H1 (cell line): ENCODE measurements at regions not wholly inside any gene's neighbourhood (a gene's known extent, or its start where the extent isn't known, plus 50 kb on each side); places are given as distances from the start of the nearest gene placed in this dataset.

Experiments
- CTCF ChIA-PET: fragments of 300-600 bp; sonication (Branson Sonifier 250); formaldehyde crosslinking; loops from one replicate; lab custom pipeline; 2021; ENCODE audit not compliant: partially characterized antibody; lab: Charles Lee
- POLR2A ChIA-PET: fragments of 300-600 bp; sonication (Branson Sonifier 250); formaldehyde crosslinking; loops from one replicate; lab custom pipeline; 2021; ENCODE audit warnings: inconsistent platforms; ENCODE audit not compliant: partially characterized antibody; lab: Charles Lee
- DNase-seq, 2 experiments: peaks; one replicate each; pipeline versions ENCODE4 v3.0.0 to v3.0.0-alpha.2; 2010 to 2022; ENCODE audit warnings: low spot score in 2 of 2, low read depth in 1 of 2, mixed read lengths in 1 of 2
- FAIRE-seq: peaks from 2 replicates; lab custom pipeline; 2011; peaks lifted over from hg19 to GRCh38; lab: Jason Lieb, UNC
- H2AFZ ChIP-seq: 2 replicates; pipeline ENCODE4 v1.8.1; 2012; ENCODE audit warnings: low read length, inconsistent platforms
- H2AK5ac ChIP-seq: 2 replicates; pipeline ENCODE4 v1.6.1; 2013; ENCODE audit warnings: low read depth, low read length
- H2BK120ac ChIP-seq: replicated peaks from 2 replicates; pipeline ENCODE3; 2013; ENCODE audit warnings: low read depth, low read length, inconsistent platforms
- H2BK12ac ChIP-seq: 2 replicates; pipeline ENCODE4 v1.6.1; 2013; ENCODE audit warnings: low read depth, low read length
- H2BK15ac ChIP-seq: 2 replicates; pipeline ENCODE4 v1.6.1; 2013; ENCODE audit warnings: low read length
- H2BK20ac ChIP-seq: 2 replicates; pipeline ENCODE4 v1.6.1; 2013; ENCODE audit warnings: low read length
- H2BK5ac ChIP-seq: 2 replicates; pipeline ENCODE4 v1.6.1; 2013; ENCODE audit warnings: low read depth, low read length
- H3K14ac ChIP-seq: 2 replicates; pipeline ENCODE4 v1.6.1; 2013; ENCODE audit warnings: inconsistent platforms; ENCODE audit not compliant: insufficient read length
- H3K18ac ChIP-seq: 2 replicates; pipeline ENCODE4 v1.6.1; 2013; ENCODE audit warnings: low read length; ENCODE audit errors: extremely low read depth
- H3K23ac ChIP-seq: 2 replicates; pipeline ENCODE4 v1.6.1; 2013; ENCODE audit warnings: inconsistent platforms; ENCODE audit not compliant: insufficient read length
- H3K23me2 ChIP-seq: 2 replicates; pipeline ENCODE4 v1.6.1; 2013; ENCODE audit warnings: low read depth, low read length
- H3K27ac ChIP-seq: 2 replicates; pipeline ENCODE4 v1.6.1; 2011; ENCODE audit warnings: low read depth, low read length, inconsistent platforms
- H3K27me3 ChIP-seq, 4 experiments: replicated peaks in 1 of 4; 1 replicate in 1 of 4; 2 replicates in 3 of 4; pipeline versions ENCODE4 v1.6.1 to v1.8.1; 2011 to 2013; ENCODE audit warnings: low read length in 3 of 4, mild to moderate bottlenecking in 3 of 4, inconsistent platforms in 2 of 4, mixed read lengths in 2 of 4, moderate library complexity in 1 of 4; ENCODE audit not compliant: control insufficient read depth in 3 of 4, insufficient read depth in 3 of 4; ENCODE audit errors: extremely low read depth in 1 of 4
- H3K36me3 ChIP-seq, 4 experiments: 2 replicates each; pipeline versions ENCODE4 v1.6.1 to v1.8.1; 2011 to 2013; ENCODE audit warnings: mild to moderate bottlenecking in 4 of 4, low read length in 3 of 4, moderate library complexity in 2 of 4, control low read depth in 1 of 4, inconsistent platforms in 1 of 4; ENCODE audit not compliant: insufficient read depth in 4 of 4, control insufficient read depth in 2 of 4
- H3K4ac ChIP-seq: replicated peaks from 2 replicates; pipeline ENCODE3; 2013; ENCODE audit warnings: low read length, low read depth, mixed read lengths, inconsistent platforms; ENCODE audit not compliant: insufficient read length
- H3K4me1 ChIP-seq, 4 experiments: replicated peaks in 1 of 4; 1 replicate in 1 of 4; 2 replicates in 3 of 4; pipeline versions ENCODE4 v1.6.1 to v1.8.1; 2011 to 2013; ENCODE audit warnings: low read length in 3 of 4, inconsistent platforms in 2 of 4, mixed read lengths in 1 of 4; ENCODE audit not compliant: insufficient read depth in 4 of 4, control insufficient read depth in 3 of 4
- H3K4me2 ChIP-seq, 2 experiments: 2 replicates each; pipeline versions ENCODE4 v1.6.1 to v1.8.1; 2011 to 2013; ENCODE audit warnings: low read depth in 2 of 2, low read length in 2 of 2, control low read depth in 1 of 2, inconsistent platforms in 1 of 2, mild to moderate bottlenecking in 1 of 2; ENCODE audit not compliant: insufficient read depth in 1 of 2
- H3K4me3 ChIP-seq, 4 experiments: fragments of 200-600, 300-600 bp in 1 of 4; sonication (generic), shearing (Covaris generic), sonication (Bioruptor Twin) in 1 of 4; 2 replicates each; pipeline versions ENCODE4 v1.5.1 to v1.8.1; 2011 to 2016; ENCODE audit warnings: low read length in 4 of 4, low read depth in 3 of 4, control low read depth in 2 of 4, inconsistent platforms in 2 of 4, mild to moderate bottlenecking in 2 of 4, mixed read lengths in 1 of 4, moderate library complexity in 1 of 4; ENCODE audit not compliant: insufficient read depth in 2 of 4; ENCODE audit errors: extremely low read depth in 1 of 4
- H3K56ac ChIP-seq: replicated peaks from 2 replicates; pipeline ENCODE3; 2013; ENCODE audit warnings: low read depth, mild to moderate bottlenecking, mixed read lengths, low read length, inconsistent platforms; ENCODE audit not compliant: insufficient read length
- H3K79me1 ChIP-seq: 2 replicates; pipeline ENCODE4 v1.6.1; 2013; ENCODE audit warnings: low read depth, low read length, control low read depth
- H3K79me2 ChIP-seq, 2 experiments: 2 replicates each; pipeline versions ENCODE4 v1.6.1 to v1.8.1; 2012 to 2013; ENCODE audit warnings: low read length in 2 of 2, mild to moderate bottlenecking in 2 of 2, inconsistent platforms in 1 of 2; ENCODE audit not compliant: insufficient read depth in 2 of 2, control insufficient read depth in 1 of 2
- H3K9ac ChIP-seq, 4 experiments: replicated peaks in 1 of 4; 1 replicate in 1 of 4; 2 replicates in 3 of 4; pipeline versions ENCODE4 v1.6.1 to v1.8.1; 2011 to 2013; ENCODE audit warnings: low read depth in 3 of 4, low read length in 3 of 4, control low read depth in 2 of 4, mild to moderate bottlenecking in 2 of 4, moderate library complexity in 2 of 4, inconsistent platforms in 1 of 4; ENCODE audit errors: extremely low read depth in 1 of 4
- H3K9me3 ChIP-seq, 2 experiments: 2 replicates each; pipeline versions ENCODE4 v1.6.1 to v1.8.1; 2012 to 2013; ENCODE audit warnings: mild to moderate bottlenecking in 2 of 2, moderate library complexity in 2 of 2, control low read depth in 1 of 2, inconsistent platforms in 1 of 2, low read depth in 1 of 2, low read length in 1 of 2, mixed read lengths in 1 of 2; ENCODE audit not compliant: insufficient read depth in 2 of 2
- H4K20me1 ChIP-seq, 2 experiments: replicated peaks in 1 of 2; 2 replicates each; pipeline versions ENCODE3 to v1.8.1; 2011 to 2013; ENCODE audit warnings: inconsistent platforms in 2 of 2, low read length in 2 of 2, mild to moderate bottlenecking in 1 of 2; ENCODE audit not compliant: insufficient read depth in 2 of 2, control insufficient read depth in 1 of 2
- H4K5ac ChIP-seq: 2 replicates; pipeline ENCODE4 v1.6.1; 2013; ENCODE audit warnings: low read length, low read depth, mixed read lengths, inconsistent platforms; ENCODE audit not compliant: insufficient read length
- H4K8ac ChIP-seq: 2 replicates; pipeline ENCODE4 v1.8.0; 2013; ENCODE audit warnings: mild to moderate bottlenecking, moderate library complexity, low read length, inconsistent platforms; ENCODE audit not compliant: insufficient read depth; ENCODE audit errors: extremely low read depth
- H4K91ac ChIP-seq: replicated peaks from 2 replicates; pipeline ENCODE3; 2013; ENCODE audit warnings: low read length, mixed read lengths, inconsistent platforms; ENCODE audit not compliant: insufficient read length
- CHD2 ChIP-seq: IDR thresholded peaks from 2 replicates; pipeline ENCODE4 v1.6.1; 2012; ENCODE audit warnings: low read length, improper control_type of control experiment
- JUND ChIP-seq: IDR thresholded peaks from 2 replicates; pipeline ENCODE4 v1.6.1; 2011; ENCODE audit warnings: mild to moderate bottlenecking, improper control_type of control experiment, low read length
- KDM1A ChIP-seq: fragments of 200-600, 300-600 bp; sonication (generic); IDR thresholded peaks from 2 replicates; pipeline ENCODE4 v1.7.1; 2016; ENCODE audit warnings: mild to moderate bottlenecking, low read length, borderline replicate concordance
- MAFK ChIP-seq: IDR thresholded peaks from 2 replicates; pipeline ENCODE4 v1.6.1; 2012; ENCODE audit warnings: low read depth, mild to moderate bottlenecking, improper control_type of control experiment, low read length
- RBBP5 ChIP-seq: IDR thresholded peaks from 2 replicates; pipeline ENCODE4 v1.7.1; 2012; ENCODE audit warnings: low read depth, mild to moderate bottlenecking, inconsistent platforms, low read length, moderate library complexity, borderline replicate concordance
- RNF2 ChIP-seq: fragments of 200-900, 300-1000 bp; sonication (generic); IDR thresholded peaks from 2 replicates; pipeline ENCODE4 v1.7.1; 2016; ENCODE audit warnings: borderline replicate concordance, low read depth, mild to moderate bottlenecking, antibody characterized with exemption, low read length; ENCODE audit not compliant: poor library complexity, severe bottlenecking; ENCODE audit errors: missing control alignments
- SP1 ChIP-seq: IDR thresholded peaks from 2 replicates; pipeline ENCODE4 v1.6.1; 2011; ENCODE audit warnings: low read depth, low read length
- WGBS, 2 experiments: shearing (Covaris generic) in 1 of 2; methylation state at CpG; one replicate each; pipeline versions ENCODE4 v1.1.6 to v1.1.7; 2013 to 2015; ENCODE audit warnings: low lambda C conversion rate in 2 of 2, mixed read lengths in 2 of 2, inconsistent platforms in 1 of 2, low coverage in 1 of 2, missing lambda C conversion rate in 1 of 2; ENCODE audit not compliant: insufficient replicate concordance in 2 of 2, insufficient coverage in 1 of 2, insufficient read length in 1 of 2; ENCODE audit errors: extremely low coverage in 1 of 2, missing lambda C conversion rate in 1 of 2; 5-methylcytosine and 5-hydroxymethylcytosine counted together

DNA sequence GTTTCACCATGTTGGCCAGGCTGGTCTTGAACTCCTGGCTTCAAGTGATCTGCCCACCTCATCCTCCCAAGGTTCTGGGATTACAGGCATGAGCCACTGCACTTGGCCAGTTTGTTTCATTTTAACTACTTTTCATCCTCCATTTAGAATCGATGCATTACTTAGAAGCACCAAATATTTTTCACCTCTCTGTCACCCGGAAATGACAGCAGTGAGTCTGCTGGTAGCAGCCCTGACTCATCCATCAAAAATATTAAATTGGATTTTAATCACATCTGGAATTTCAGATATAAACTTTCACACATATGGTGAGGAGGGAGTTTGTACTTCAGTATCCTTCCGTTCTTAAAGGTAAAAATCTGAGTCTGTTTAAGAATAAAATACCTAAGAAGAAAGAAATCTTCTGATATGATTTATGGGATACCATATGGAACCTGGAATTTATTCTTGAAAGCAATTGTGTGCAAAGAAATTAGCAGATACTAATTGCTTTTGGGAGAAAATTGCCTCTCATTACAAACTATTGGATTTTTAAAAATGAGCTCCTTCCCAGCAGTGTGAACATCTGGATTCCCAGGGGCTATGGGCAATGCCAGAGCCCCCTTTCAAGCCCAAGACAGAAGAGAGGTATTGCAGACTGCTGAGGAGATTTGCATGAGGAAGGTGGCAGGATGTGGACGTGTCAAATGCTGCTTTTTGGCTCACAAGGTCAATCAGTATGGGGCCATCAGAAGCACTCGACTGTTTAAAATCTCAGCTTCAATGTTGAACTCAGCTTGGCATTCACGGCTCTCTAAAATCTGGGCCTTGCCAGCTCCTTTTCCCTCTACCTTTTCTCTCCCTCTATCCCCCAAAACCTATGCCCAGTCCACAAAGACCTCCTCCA lies 279.5 kb upstream of the SIX2 start:
- DNase-seq = no peak
- H3K4me2 ChIP-seq = no peak overlapping the region

More for the DNA sequence above, 279.5 kb upstream of the SIX2 start:
- no peak for FAIRE-seq
- H3K36me3 ChIP-seq = no peaks in the 10 kb centered on the region
- H3K79me1 ChIP-seq = no peaks in the 10 kb centered on the region
- TF ChIP-seq JUND (no peak), RBBP5 (no peak), CHD2 (no peak), SP1 (no peak), RNF2 (no peak), MAFK (no peak), KDM1A (no peak)
- H2BK20ac ChIP-seq = no peak overlapping the region
- no peaks in the 10 kb centered on the region for H3K79me2 ChIP-seq
- H2AK5ac ChIP-seq = no peak overlapping the region
- H3K27me3 ChIP-seq = no peaks in the 10 kb centered on the region
- CTCF ChIA-PET = interaction anchor here (0.6 to 2.0 kb wide), 4 partner anchors 10 to 55 kb away, joined by 3 to 11 read pairs (median 3); no protein-coding TSS in a partner anchor
- no peak overlapping the region for H3K27ac ChIP-seq
- H3K18ac ChIP-seq = no peak overlapping the region
- no peaks in the 10 kb centered on the region for H3K23me2 ChIP-seq
- H2BK5ac ChIP-seq = no peak overlapping the region
- no peak overlapping the region for H4K91ac ChIP-seq
- no peak overlapping the region for H2AFZ ChIP-seq
- H2BK120ac ChIP-seq = no peak overlapping the region
- no peaks in the 10 kb centered on the region for H4K20me1 ChIP-seq
- 91% methylated on average over 6 of the region's 6 CpGs; no CpG with 5 or more reads in 1 of the 2 experiments for WGBS, 2 experiments
- H3K23ac ChIP-seq = no peak overlapping the region
- H3K9me3 ChIP-seq = peaks cover 8 to 10% of the 10 kb centered on the region in 2 experiments; a peak in 2 of 4 replicates
- H3K14ac ChIP-seq = no peak overlapping the region
- H3K56ac ChIP-seq = no peak overlapping the region
- no peak overlapping the region for H4K5ac ChIP-seq
- POLR2A ChIA-PET = no interaction called here
- H3K4me1 ChIP-seq = peaks cover 0 to 2% (median 0%) of the 10 kb centered on the region in 4 experiments; a peak in 1 of 7 replicates
- no peak overlapping the region for H4K8ac ChIP-seq
- H3K9ac ChIP-seq = no peak overlapping the region
- no peak overlapping the region for H3K4me3 ChIP-seq
- no peak overlapping the region for H3K4ac ChIP-seq
- no peak overlapping the region for H2BK12ac ChIP-seq
- no peak overlapping the region for H2BK15ac ChIP-seq
